ENCODE measurements at regions not wholly inside any gene's neighbourhood (a gene's known extent, or its start where the extent isn't known, plus 50 kb on each side); places are given as distances from the start of the nearest gene placed in this dataset.

DNA sequence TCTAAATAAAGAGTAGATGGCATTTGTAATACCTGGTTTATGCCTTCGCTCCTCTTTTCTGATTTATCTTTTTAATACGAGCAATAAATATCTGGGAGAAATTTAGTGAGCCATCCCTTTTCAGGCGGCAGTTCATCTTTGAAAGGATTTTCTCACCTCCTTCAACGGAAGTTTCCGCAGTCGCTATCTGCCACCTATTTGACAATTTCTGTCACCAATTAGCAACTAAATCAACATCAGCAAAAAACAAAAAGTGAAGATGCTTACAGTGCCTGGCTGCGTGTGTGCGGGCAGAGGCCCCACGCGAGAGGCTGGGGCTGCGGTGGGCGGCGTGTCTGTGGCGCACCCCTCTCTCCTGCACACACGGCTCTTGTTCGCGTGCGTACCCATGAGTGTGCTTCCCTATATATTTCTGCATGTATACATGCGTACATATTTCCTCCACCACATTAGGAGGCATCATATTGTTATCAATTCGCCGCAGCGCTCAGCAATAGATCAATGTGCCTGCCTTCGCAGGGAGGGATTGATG, 117.3 kb upstream of the BARHL2 start:
- Histone ChIP-seq H3K27ac (replicated peaks) (no peak overlapping the region), H3K4me1 (peaks cover 22% of the 10 kb centered on the region), H3K9me3 (replicated peaks) (no peaks in the 10 kb centered on the region), H3K27me3 (ENCODE audit: low read depth) (peaks cover 80% of the 10 kb centered on the region), H3K4me3 (peak overlapping the region; percentile 69), H3K36me3 (no peaks in the 10 kb centered on the region)
- intact Hi-C loops (cut with micrococcal nuclease): no loop called here
- no peak for DNase-seq
- TF ChIP-seq, protein P1, sequence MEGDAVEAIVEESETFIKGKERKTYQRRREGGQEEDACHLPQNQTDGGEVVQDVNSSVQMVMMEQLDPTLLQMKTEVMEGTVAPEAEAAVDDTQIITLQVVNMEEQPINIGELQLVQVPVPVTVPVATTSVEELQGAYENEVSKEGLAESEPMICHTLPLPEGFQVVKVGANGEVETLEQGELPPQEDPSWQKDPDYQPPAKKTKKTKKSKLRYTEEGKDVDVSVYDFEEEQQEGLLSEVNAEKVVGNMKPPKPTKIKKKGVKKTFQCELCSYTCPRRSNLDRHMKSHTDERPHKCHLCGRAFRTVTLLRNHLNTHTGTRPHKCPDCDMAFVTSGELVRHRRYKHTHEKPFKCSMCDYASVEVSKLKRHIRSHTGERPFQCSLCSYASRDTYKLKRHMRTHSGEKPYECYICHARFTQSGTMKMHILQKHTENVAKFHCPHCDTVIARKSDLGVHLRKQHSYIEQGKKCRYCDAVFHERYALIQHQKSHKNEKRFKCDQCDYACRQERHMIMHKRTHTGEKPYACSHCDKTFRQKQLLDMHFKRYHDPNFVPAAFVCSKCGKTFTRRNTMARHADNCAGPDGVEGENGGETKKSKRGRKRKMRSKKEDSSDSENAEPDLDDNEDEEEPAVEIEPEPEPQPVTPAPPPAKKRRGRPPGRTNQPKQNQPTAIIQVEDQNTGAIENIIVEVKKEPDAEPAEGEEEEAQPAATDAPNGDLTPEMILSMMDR (IDR thresholded peaks at IDR 0.05; ENCODE audit: borderline replicate concordance): no peak

DNA sequence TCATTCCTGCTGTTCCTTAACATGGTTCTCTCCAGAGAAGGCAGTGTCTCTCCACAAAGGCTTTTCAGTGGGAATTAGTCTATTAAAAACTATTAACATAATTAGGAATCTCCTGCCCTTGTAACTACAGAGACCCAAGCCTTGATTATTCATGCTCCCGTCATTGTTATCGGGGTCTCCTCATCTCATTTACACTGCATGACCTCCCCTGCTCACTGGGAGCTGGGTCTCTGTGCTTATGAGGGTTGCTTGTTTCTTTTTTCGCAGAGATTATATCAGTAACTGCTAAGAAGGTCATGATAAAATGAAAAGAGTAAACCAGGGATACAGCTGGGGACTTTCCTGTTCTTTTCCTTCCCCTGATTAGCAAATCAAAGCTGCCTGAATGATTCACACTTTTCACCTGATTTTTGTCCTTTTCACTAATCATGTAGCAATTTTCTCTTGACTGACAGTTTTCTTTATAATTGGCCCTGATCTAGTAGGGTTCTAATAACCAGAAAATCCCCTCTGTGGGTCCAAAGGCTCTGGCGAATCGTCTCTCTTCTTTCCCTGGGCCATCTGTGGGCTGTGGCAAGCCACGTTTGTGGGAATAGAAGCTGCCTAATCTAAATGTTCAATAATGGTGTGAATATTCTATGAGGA, 116.5 kb upstream of the BARHL2 start:
- no peak overlapping the region for H3K27ac ChIP-seq (replicated peaks)
- no peaks in the 10 kb centered on the region for H3K36me3 ChIP-seq
- TF ChIP-seq, protein P1 (IDR thresholded peaks at IDR 0.05; ENCODE audit: borderline replicate concordance): no peak
- H3K4me1 ChIP-seq: peaks cover 22% of the 10 kb centered on the region
- no peaks in the 10 kb centered on the region for H3K9me3 ChIP-seq (replicated peaks)
- DNase-seq: no peak
- no peak overlapping the region for H3K4me3 ChIP-seq
- H3K27me3 ChIP-seq (ENCODE audit: low read depth): peaks cover 72% of the 10 kb centered on the region
- intact Hi-C loops (cut with micrococcal nuclease): no loop called here

DNA sequence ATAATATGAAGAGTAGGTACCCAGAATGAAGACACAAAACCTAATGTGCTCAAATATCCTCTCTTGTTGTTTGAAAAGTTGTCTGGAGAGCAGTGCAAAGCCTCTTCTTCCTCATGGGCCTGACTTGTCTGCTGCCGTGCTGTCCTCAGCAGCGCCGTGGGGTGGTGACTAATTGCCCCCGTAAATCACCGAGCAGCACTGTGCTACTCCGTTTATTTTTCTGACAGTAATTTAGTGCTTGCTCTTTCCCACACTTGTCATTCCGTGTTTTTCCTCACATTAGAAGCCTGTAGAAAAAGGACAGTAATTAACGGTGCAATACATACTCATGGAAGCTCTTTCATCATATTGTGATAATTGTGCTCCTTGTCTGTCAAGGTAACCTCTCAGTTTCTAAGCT, 114.8 kb upstream of the BARHL2 start:
- H3K27ac ChIP-seq (replicated peaks): no peak overlapping the region
- H3K27me3 ChIP-seq (ENCODE audit: low read depth): peaks cover 56% of the 10 kb centered on the region
- intact Hi-C loops (cut with micrococcal nuclease): no loop called here
- DNase-seq: no peak
- no peaks in the 10 kb centered on the region for H3K36me3 ChIP-seq
- no peak overlapping the region for H3K4me3 ChIP-seq
- TF ChIP-seq, protein P1 (IDR thresholded peaks at IDR 0.05; ENCODE audit: borderline replicate concordance): no peak
- H3K9me3 ChIP-seq (replicated peaks): no peaks in the 10 kb centered on the region
- H3K4me1 ChIP-seq: peaks cover 22% of the 10 kb centered on the region

DNA sequence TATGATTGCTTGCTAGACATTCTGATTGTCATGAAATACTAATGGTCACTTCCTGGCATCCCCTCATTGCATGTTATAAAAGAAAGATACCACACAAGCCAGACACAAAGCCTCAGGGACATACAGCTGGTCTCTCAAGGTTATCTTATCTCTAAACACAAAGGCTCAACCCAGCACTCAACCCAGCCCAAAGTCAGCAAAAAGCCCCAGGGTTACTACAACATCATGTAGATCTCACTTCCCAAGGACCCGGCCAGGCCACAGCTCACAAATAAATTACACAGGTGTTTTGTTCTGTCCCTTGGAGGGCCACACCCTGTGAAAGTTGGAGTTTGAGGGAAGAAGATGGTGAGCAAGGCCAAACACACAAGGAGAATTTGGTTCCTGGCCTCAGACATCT, 109.7 kb upstream of the BARHL2 start:
- Histone ChIP-seq H3K4me1 (no peaks in the 10 kb centered on the region), H3K36me3 (no peaks in the 10 kb centered on the region), H3K27ac (replicated peaks) (no peak overlapping the region), H3K9me3 (replicated peaks) (no peaks in the 10 kb centered on the region), H3K27me3 (ENCODE audit: low read depth) (peaks cover 7% of the 10 kb centered on the region), H3K4me3 (no peak overlapping the region)
- intact Hi-C loops (cut with micrococcal nuclease): no loop called here
- DNase-seq: no peak
- TF ChIP-seq, protein P1 (IDR thresholded peaks at IDR 0.05; ENCODE audit: borderline replicate concordance): no peak

DNA sequence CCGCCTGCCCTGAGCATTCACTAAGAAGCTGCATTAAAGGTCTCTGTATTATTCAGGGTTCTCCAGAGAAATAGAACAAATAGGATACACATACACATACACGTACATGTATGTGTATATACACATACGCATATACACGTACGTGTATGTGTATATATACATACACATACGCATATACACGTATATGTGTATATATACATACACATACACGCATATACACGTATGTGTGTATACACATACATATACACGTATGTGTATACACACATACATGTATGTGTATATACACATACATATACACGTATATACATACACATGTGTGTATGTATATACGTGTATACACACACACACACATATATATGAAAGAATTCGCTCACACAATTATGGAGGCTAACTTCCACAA, 108.9 kb upstream of the BARHL2 start:
- H3K27me3 ChIP-seq (ENCODE audit: low read depth): peaks cover 5% of the 10 kb centered on the region
- no peak overlapping the region for H3K27ac ChIP-seq (replicated peaks)
- no peaks in the 10 kb centered on the region for H3K4me1 ChIP-seq
- H3K4me3 ChIP-seq: no peak overlapping the region
- DNase-seq: no peak
- TF ChIP-seq, protein P1 (IDR thresholded peaks at IDR 0.05; ENCODE audit: borderline replicate concordance): no peak
- intact Hi-C loops (cut with micrococcal nuclease): no loop called here
- H3K36me3 ChIP-seq: no peaks in the 10 kb centered on the region
- no peaks in the 10 kb centered on the region for H3K9me3 ChIP-seq (replicated peaks)
